ENCODE measurements at regions not wholly inside any gene's neighbourhood (a gene's known extent, or its start where the extent isn't known, plus 50 kb on each side); places are given as distances from the start of the nearest gene placed in this dataset.

DNA sequence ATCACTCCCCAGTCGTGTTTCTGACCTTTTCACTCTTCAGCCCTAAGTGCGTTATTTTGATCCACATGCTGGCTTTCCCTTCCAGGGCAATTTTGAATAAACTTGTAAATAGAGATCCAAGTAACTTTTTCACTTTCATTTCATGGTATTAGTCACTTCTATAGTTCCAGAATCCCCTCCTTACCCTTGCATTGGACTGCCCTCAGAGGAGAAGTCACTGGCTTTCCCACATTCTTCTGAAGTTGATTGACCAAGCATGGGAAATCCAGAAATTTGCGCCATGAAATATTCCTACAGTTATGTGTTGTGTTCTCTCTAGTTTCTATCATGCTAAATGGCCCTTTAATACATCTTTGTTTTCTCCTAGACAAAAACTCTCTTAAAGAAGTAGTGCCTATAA is 177.3 kb upstream of the GORAB start:
- H3K27ac ChIP-seq (ENCODE audit: low read length in 2 of 2) = no peak overlapping the region
- ChIA-PET CTCF (no interaction called here), POLR2A (no interaction called here)
- H3K36me3 ChIP-seq (replicated peaks in 1 of 2; ENCODE audit: control extremely low read depth in 1 of 2, control insufficient read depth in 1 of 2, extremely low read depth in 1 of 2, insufficient read depth in 2 of 2, low read length in 1 of 2) = no peaks in the 10 kb centered on the region
- no peak overlapping the region for H2AFZ ChIP-seq (ENCODE audit: insufficient read depth, low read depth, low read length, poor library complexity, severe bottlenecking)
- H3K4me1 ChIP-seq (ENCODE audit: control insufficient read depth in 2 of 2, insufficient read depth in 2 of 2, low read length in 2 of 2) = no peaks in the 10 kb centered on the region
- H3K9me3 ChIP-seq (ENCODE audit: control extremely low read depth in 1 of 3, control insufficient read depth in 2 of 3, insufficient read depth in 1 of 3, low read length in 2 of 3) = peaks cover 0 to 3% (median 0%) of the 10 kb centered on the region in 3 donors
- TF ChIP-seq, protein P1, sequence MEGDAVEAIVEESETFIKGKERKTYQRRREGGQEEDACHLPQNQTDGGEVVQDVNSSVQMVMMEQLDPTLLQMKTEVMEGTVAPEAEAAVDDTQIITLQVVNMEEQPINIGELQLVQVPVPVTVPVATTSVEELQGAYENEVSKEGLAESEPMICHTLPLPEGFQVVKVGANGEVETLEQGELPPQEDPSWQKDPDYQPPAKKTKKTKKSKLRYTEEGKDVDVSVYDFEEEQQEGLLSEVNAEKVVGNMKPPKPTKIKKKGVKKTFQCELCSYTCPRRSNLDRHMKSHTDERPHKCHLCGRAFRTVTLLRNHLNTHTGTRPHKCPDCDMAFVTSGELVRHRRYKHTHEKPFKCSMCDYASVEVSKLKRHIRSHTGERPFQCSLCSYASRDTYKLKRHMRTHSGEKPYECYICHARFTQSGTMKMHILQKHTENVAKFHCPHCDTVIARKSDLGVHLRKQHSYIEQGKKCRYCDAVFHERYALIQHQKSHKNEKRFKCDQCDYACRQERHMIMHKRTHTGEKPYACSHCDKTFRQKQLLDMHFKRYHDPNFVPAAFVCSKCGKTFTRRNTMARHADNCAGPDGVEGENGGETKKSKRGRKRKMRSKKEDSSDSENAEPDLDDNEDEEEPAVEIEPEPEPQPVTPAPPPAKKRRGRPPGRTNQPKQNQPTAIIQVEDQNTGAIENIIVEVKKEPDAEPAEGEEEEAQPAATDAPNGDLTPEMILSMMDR (IDR thresholded peaks at IDR 0.05) = no peak
- TF ChIP-seq EZH2 (IDR thresholded peaks at IDR 0.05; ENCODE audit: borderline replicate concordance, insufficient read depth, low read depth, low read length, poor library complexity, severe bottlenecking) = no peak
- no peak overlapping the region for H3K4me3 ChIP-seq (ENCODE audit: control extremely low read depth in 1 of 5, extremely low read depth in 1 of 5, insufficient read depth in 1 of 5, low read depth in 2 of 5, low read length in 4 of 5)
- no peaks in the 10 kb centered on the region for H3K27me3 ChIP-seq (replicated peaks in 1 of 4; ENCODE audit: control extremely low read depth in 1 of 4, control insufficient read depth in 3 of 4, insufficient read depth in 4 of 4, low read length in 3 of 4)
- intact Hi-C loops (cut with micrococcal nuclease) = no loop called here
- H3K4me2 ChIP-seq (replicated peaks; ENCODE audit: low read depth, low read length, poor library complexity, severe bottlenecking) = no peak overlapping the region
- Mint-ChIP-seq H3K9me3 (ENCODE audit: insufficient read depth) (peaks cover 5% of the 10 kb centered on the region), H3K4me1 (no peaks in the 10 kb centered on the region), H3K27ac (no peak overlapping the region), H3K27me3 (no peaks in the 10 kb centered on the region), H3K4me3 (no peak overlapping the region)
- no peaks in the 10 kb centered on the region for H3K79me2 ChIP-seq (ENCODE audit: control insufficient read depth, insufficient read depth, low read length)
- DNase-seq = no peak
- H4K20me1 ChIP-seq (ENCODE audit: control insufficient read depth, insufficient read depth, low read length, poor library complexity, severe bottlenecking) = no peaks in the 10 kb centered on the region
- no peak overlapping the region for H3K9ac ChIP-seq (ENCODE audit: low read length)
- WGBS (ENCODE audit: insufficient coverage) = 100% methylated on average over 1 of the region's 3 CpGs
- ATAC-seq (ENCODE audit: low read depth) = no peak

DNA sequence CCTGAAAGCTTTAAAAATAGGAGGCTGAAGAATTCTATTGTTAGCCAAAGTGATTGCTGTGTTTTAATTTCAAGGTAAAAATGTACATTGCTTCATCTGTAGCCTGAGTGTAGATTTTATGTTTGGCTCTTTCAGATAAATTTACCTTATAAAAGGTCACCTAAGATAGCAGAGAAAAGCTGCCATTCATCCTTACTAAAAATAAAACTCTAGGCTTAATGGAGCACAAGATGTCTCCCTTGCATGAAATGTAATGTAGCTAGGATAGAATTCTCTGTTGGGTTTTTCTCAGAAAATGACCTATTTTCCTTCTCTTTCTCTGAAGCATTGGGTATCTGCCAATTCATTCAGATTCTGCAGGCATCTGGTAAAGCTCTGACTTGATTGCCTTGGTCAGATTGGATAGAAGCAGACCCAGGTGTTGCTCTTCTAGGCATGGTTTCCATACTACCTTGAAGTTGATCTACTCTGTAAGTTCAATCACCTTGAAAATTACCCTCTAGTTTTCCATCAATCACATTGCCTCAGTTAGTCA is 176.6 kb upstream of the GORAB start:
- Histone ChIP-seq H3K4me3 (ENCODE audit: control extremely low read depth in 1 of 5, extremely low read depth in 1 of 5, insufficient read depth in 1 of 5, low read depth in 2 of 5, low read length in 4 of 5) (no peak overlapping the region), H3K4me1 (ENCODE audit: control insufficient read depth in 2 of 2, insufficient read depth in 2 of 2, low read length in 2 of 2) (no peaks in the 10 kb centered on the region), H2AFZ (ENCODE audit: insufficient read depth, low read depth, low read length, poor library complexity, severe bottlenecking) (no peak overlapping the region), H3K9me3 (ENCODE audit: control extremely low read depth in 1 of 3, control insufficient read depth in 2 of 3, insufficient read depth in 1 of 3, low read length in 2 of 3) (peaks cover 0 to 4% (median 0%) of the 10 kb centered on the region in 3 donors), H3K9ac (ENCODE audit: low read length) (no peak overlapping the region), H3K27ac (ENCODE audit: low read length in 2 of 2) (no peak overlapping the region), H3K79me2 (ENCODE audit: control insufficient read depth, insufficient read depth, low read length) (no peaks in the 10 kb centered on the region), H3K4me2 (replicated peaks; ENCODE audit: low read depth, low read length, poor library complexity, severe bottlenecking) (no peak overlapping the region), H3K36me3 (replicated peaks in 1 of 2; ENCODE audit: control extremely low read depth in 1 of 2, control insufficient read depth in 1 of 2, extremely low read depth in 1 of 2, insufficient read depth in 2 of 2, low read length in 1 of 2) (no peaks in the 10 kb centered on the region), H4K20me1 (ENCODE audit: control insufficient read depth, insufficient read depth, low read length, poor library complexity, severe bottlenecking) (no peaks in the 10 kb centered on the region), H3K27me3 (replicated peaks in 1 of 4; ENCODE audit: control extremely low read depth in 1 of 4, control insufficient read depth in 3 of 4, insufficient read depth in 4 of 4, low read length in 3 of 4) (no peaks in the 10 kb centered on the region)
- ChIA-PET POLR2A (no interaction called here), CTCF (no interaction called here)
- DNase-seq (no peak), ATAC-seq (ENCODE audit: low read depth) (no peak)
- Mint-ChIP-seq H3K9me3 (ENCODE audit: insufficient read depth) (peaks cover 8% of the 10 kb centered on the region), H3K27ac (no peak overlapping the region), H3K4me3 (no peak overlapping the region), H3K4me1 (no peaks in the 10 kb centered on the region), H3K27me3 (no peaks in the 10 kb centered on the region)
- TF ChIP-seq EZH2 (IDR thresholded peaks at IDR 0.05; ENCODE audit: borderline replicate concordance, insufficient read depth, low read depth, low read length, poor library complexity, severe bottlenecking) = no peak
- TF ChIP-seq, protein P1 (IDR thresholded peaks at IDR 0.05) = no peak
- intact Hi-C loops (cut with micrococcal nuclease) = no loop called here

All from B cell (primary cell).